ENCODE measurements at regions not wholly inside any gene's neighbourhood (a gene's known extent, or its start where the extent isn't known, plus 50 kb on each side); places are given as distances from the start of the nearest gene placed in this dataset.

GRCh38 chr4:107247738-107248137, 211.6 kb upstream of the DKK2 start:
- TF ChIP-seq EZH2 (IDR thresholded peaks at IDR 0.05; ENCODE audit: borderline replicate concordance, insufficient read depth, low read depth, low read length, poor library complexity, severe bottlenecking) (no peak), CTCF (IDR thresholded peaks at IDR 0.05) (no peak)
- H3K27me3 Mint-ChIP-seq: no peaks in the 10 kb centered on the region
- intact Hi-C loops (cut with micrococcal nuclease): no loop called here
- H3K4me1 Mint-ChIP-seq: no peaks in the 10 kb centered on the region
- ChIA-PET CTCF (no interaction called here), POLR2A (no interaction called here)
- Histone ChIP-seq H3K9ac (ENCODE audit: low read length) (no peak overlapping the region), H3K4me2 (replicated peaks; ENCODE audit: low read depth, low read length, poor library complexity, severe bottlenecking) (no peak overlapping the region), H3K27ac (ENCODE audit: low read length in 2 of 2) (no peak overlapping the region), H3K79me2 (ENCODE audit: control insufficient read depth, insufficient read depth, low read length) (no peaks in the 10 kb centered on the region), H3K9me3 (ENCODE audit: control extremely low read depth in 1 of 3, control insufficient read depth in 2 of 3, insufficient read depth in 1 of 3, low read length in 2 of 3) (no peaks in the 10 kb centered on the region), H4K20me1 (ENCODE audit: control insufficient read depth, insufficient read depth, low read length, poor library complexity, severe bottlenecking) (no peaks in the 10 kb centered on the region), H3K36me3 (replicated peaks in 1 of 2; ENCODE audit: control extremely low read depth in 1 of 2, control insufficient read depth in 1 of 2, extremely low read depth in 1 of 2, insufficient read depth in 2 of 2, low read length in 1 of 2) (no peaks in the 10 kb centered on the region), H3K4me1 (ENCODE audit: control insufficient read depth in 2 of 2, insufficient read depth in 2 of 2, low read length in 2 of 2) (no peaks in the 10 kb centered on the region), H2AFZ (ENCODE audit: insufficient read depth, low read depth, low read length, poor library complexity, severe bottlenecking) (no peak overlapping the region), H3K27me3 (replicated peaks in 1 of 4; ENCODE audit: control extremely low read depth in 1 of 4, control insufficient read depth in 3 of 4, insufficient read depth in 4 of 4, low read length in 3 of 4) (no peaks in the 10 kb centered on the region), H3K4me3 (ENCODE audit: control extremely low read depth in 1 of 5, extremely low read depth in 1 of 5, insufficient read depth in 1 of 5, low read depth in 2 of 5, low read length in 4 of 5) (no peak overlapping the region)
- H3K27ac Mint-ChIP-seq: no peak overlapping the region
- ATAC-seq (ENCODE audit: low read depth) (no peak), DNase-seq (no peak)
- H3K4me3 Mint-ChIP-seq: no peak overlapping the region
- no CpG with 5 or more reads among the region's 1 CpG for WGBS (ENCODE audit: insufficient coverage)
- H3K9me3 Mint-ChIP-seq (ENCODE audit: insufficient read depth): no peaks in the 10 kb centered on the region

GRCh38 chr4:107246761-107247160, 210.6 kb upstream of the DKK2 start:
- intact Hi-C loops (cut with micrococcal nuclease): no loop called here
- ChIA-PET POLR2A (no interaction called here), CTCF (no interaction called here)
- no peak overlapping the region for H3K4me2 ChIP-seq (replicated peaks; ENCODE audit: low read depth, low read length, poor library complexity, severe bottlenecking)
- ATAC-seq (ENCODE audit: low read depth) (no peak), DNase-seq (no peak)
- H3K4me3 ChIP-seq (ENCODE audit: control extremely low read depth in 1 of 5, extremely low read depth in 1 of 5, insufficient read depth in 1 of 5, low read depth in 2 of 5, low read length in 4 of 5): no peak overlapping the region
- TF ChIP-seq CTCF (IDR thresholded peaks at IDR 0.05): no peak
- no peak for TF ChIP-seq EZH2 (IDR thresholded peaks at IDR 0.05; ENCODE audit: borderline replicate concordance, insufficient read depth, low read depth, low read length, poor library complexity, severe bottlenecking)
- no peak overlapping the region for H2AFZ ChIP-seq (ENCODE audit: insufficient read depth, low read depth, low read length, poor library complexity, severe bottlenecking)
- no peak overlapping the region for H3K27ac Mint-ChIP-seq
- no peaks in the 10 kb centered on the region for H3K27me3 Mint-ChIP-seq
- no peak overlapping the region for H3K27ac ChIP-seq (ENCODE audit: low read length in 2 of 2)
- H3K79me2 ChIP-seq (ENCODE audit: control insufficient read depth, insufficient read depth, low read length): no peaks in the 10 kb centered on the region
- no peaks in the 10 kb centered on the region for H3K9me3 ChIP-seq (ENCODE audit: control extremely low read depth in 1 of 3, control insufficient read depth in 2 of 3, insufficient read depth in 1 of 3, low read length in 2 of 3)
- H3K9ac ChIP-seq (ENCODE audit: low read length): no peak overlapping the region
- WGBS (ENCODE audit: insufficient coverage): no CpG with 5 or more reads among the region's 1 CpG
- H3K4me3 Mint-ChIP-seq: no peak overlapping the region
- H3K27me3 ChIP-seq (replicated peaks in 1 of 4; ENCODE audit: control extremely low read depth in 1 of 4, control insufficient read depth in 3 of 4, insufficient read depth in 4 of 4, low read length in 3 of 4): no peaks in the 10 kb centered on the region
- H3K4me1 Mint-ChIP-seq: no peaks in the 10 kb centered on the region
- H3K9me3 Mint-ChIP-seq (ENCODE audit: insufficient read depth): no peaks in the 10 kb centered on the region
- H3K4me1 ChIP-seq (ENCODE audit: control insufficient read depth in 2 of 2, insufficient read depth in 2 of 2, low read length in 2 of 2): no peaks in the 10 kb centered on the region
- H4K20me1 ChIP-seq (ENCODE audit: control insufficient read depth, insufficient read depth, low read length, poor library complexity, severe bottlenecking): no peaks in the 10 kb centered on the region
- H3K36me3 ChIP-seq (replicated peaks in 1 of 2; ENCODE audit: control extremely low read depth in 1 of 2, control insufficient read depth in 1 of 2, extremely low read depth in 1 of 2, insufficient read depth in 2 of 2, low read length in 1 of 2): no peaks in the 10 kb centered on the region

Data from B cell (primary cell).